Activated CD4-positive, alpha-beta T cell treated with anti-CD3 and anti-CD28 coated beads, Interleukin-10, Interleukin-2, amounts not matched to agents 100 ng/mL and 50 ng/mL, durations not matched to agents 16 hours and 8 hours (primary cell): ENCODE measurements at regions not wholly inside any gene's neighbourhood (a gene's known extent, or its start where the extent isn't known, plus 50 kb on each side); places are given as distances from the start of the nearest gene placed in this dataset.
A peak's percentile ranks its signal among the peaks of the same experiment; 100 is the strongest.
"Not testable (repeated sequence)": the region's sequence is repeated elsewhere in the genome, so short reads cannot be mapped to it uniquely, and the experiment has no call there.

Experiments used
- DNase-seq: peaks from one replicate; pipeline ENCODE4 v3.0.0-alpha.2; 2020

- not testable (repeated sequence) for DNase-seq
Measured at GRCh38 chr5:143519215-143519614, 115.7 kb upstream of the NR3C1 start.

DNA sequence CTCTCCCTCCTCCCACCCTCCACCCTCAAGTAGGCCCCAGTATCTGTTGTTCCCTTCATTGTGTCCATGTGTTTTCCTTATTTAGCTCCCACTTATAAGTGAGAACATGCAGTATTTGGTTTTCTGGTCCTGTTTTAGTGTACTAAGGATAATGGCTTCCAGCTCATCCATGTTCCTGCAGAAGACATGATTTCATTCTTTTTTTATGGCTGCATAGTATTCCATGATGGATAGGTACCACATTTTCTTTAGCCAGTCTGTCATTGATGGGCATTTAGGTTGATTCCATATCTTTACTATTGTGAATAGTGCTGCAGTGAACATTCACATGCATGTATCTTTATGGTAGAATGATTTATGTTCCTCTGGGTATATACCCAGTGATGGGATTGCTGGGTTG, 114.3 kb upstream of the NR3C1 start:
- DNase-seq: not testable (repeated sequence)

- DNase-seq: no peak
Measured at GRCh38 chr5:143516249-143516648, 112.8 kb upstream of the NR3C1 start.

DNA sequence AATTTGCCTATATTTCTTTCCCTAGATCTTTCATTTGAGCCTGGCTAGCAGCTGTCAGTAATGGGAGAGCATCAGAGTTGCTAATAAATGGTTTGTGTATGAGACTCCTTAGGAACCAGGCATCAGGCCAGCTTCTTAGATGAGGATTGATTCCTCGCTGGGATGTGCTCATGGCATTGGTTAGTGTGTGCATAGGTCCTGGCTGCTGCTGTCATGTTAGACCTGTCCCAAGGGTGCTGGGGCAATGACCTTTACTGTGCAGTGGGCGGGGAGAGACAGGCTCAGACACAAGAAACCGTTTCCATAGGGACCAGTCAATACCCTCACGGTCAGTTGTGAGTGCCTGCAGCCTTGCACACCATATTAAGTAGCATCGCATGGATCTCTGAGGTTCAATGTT, 112.3 kb upstream of the NR3C1 start:
- DNase-seq: no peak

DNA sequence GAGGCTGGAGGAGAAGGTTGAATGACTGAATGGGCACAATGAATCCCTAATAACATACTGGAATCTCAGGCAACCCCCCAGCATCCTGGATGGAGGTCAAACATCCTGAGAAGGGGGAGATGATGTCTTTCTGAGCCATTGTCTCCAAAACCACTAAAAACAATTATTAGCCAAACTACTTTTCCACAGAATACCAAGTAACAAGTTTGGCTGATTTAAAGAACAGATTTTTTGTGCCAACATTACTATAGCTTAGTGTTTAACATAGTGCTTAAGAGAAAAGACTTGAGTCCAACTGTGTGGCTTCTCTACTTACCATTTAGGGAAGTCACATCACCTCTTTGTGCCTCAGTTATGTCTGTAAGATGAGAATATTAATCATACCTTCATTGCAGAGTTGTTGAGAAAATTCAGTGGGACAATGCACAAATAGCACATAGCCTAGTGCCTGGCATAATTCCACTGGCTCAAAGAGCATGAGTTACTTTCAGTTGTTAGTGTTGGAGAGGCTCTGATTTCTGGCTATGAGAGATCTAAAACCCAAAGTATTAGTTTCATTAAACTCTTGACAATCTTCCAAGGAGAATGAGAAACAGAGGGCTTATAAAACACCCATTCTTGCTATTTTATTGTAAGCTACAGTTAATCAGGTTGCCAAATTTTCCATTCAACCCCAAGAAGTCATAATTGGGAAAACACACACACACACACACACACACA, 111.3 kb upstream of the NR3C1 start:
- no peak for DNase-seq

DNA sequence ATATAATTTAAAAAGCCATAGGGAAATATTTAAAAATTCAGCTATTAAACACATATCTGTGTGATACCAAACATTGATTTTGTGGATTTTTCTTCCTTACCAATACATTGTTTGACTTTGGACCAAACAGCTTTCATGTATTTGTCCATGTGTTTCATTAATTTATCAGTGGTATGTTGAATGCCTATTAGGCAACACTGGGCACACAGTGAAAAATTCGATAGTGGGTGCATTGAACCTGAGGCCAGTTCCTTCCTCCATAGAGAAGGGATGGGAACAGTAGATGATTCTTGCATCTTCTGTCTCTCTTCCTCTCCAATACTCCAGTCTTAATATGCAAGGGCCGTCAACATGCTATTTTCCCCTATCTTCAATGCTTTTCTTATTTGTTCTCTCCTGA, 110.2 kb upstream of the NR3C1 start:
- no peak for DNase-seq

DNA sequence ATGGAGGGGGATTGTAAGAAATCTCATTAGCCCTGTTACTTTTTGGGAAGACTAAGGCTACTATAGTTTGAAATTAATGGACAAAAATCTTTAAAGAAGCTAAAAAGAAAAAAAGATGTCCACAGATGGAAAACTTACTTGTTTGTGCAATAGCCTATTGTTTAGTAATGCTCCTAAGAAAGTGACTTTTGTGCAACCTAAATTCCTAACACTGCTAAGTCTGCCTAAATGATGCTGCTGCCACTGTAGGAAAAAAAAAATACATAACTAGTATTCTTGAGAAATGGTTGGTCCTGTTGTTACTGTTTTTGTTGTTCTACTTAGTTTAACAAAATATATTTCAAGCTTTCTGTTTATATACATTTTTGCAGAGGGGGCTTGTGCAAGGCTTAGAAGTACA, 108.2 kb upstream of the NR3C1 start:
- DNase-seq: no peak

DNA sequence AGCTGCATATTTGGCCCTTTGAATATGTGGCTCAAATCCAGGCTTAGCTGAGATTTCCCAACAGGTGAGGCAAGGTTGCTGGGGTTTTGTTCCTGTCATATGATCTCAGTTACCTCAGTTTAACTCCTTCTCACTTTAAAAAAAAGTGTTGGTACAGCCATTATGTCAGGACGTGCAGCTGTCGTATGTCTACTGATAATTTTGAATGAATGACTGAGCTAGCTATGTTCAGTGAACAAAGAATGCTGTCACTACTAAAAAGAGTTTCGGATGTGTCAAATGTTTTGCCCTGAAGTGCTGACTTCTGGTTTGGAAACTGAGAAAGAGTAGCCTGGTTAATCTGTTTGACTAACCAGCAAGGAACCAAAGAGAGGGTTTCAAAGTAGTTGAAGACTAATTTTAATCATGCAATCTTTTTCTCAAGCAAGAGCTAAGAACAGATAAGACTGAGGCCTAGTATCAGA, 106.3 kb upstream of the NR3C1 start:
- DNase-seq: peak; percentile 64

GRCh38 chr5:143506836-143507552, 103.5 kb upstream of the NR3C1 start:
- DNase-seq: no peak

GRCh38 chr5:143505934-143506333, 102.4 kb upstream of the NR3C1 start:
- no peak for DNase-seq

GRCh38 chr5:143505354-143505753, 101.9 kb upstream of the NR3C1 start:
- no peak for DNase-seq

- no peak for DNase-seq
Measured at GRCh38 chr5:143501310-143502044, 98.0 kb upstream of the NR3C1 start.

- DNase-seq: no peak
Measured at GRCh38 chr5:143499480-143500114, 96.1 kb upstream of the NR3C1 start.

DNA sequence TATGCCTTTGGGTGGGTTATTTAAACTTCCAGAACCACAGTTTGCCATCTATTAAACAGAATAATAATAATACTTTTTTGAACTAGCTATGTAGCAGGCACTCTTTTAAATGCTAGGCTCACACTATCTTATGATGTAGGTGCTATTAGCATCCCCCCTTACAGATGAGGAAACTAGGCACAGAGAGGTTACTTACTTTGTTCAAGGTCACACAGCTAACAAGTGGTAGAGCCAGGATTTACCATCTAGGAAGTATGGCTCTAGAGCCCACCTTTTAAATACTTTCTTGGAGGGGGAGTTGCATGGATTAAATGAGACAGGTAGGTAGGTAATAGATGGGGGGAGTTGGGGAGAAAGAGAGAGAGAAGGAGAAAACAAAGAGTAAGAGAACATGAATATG, 95.3 kb upstream of the NR3C1 start:
- DNase-seq: no peak

GRCh38 chr5:143497749-143498148, 94.3 kb upstream of the NR3C1 start:
- no peak for DNase-seq

GRCh38 chr5:143496943-143497342, 93.5 kb upstream of the NR3C1 start:
- no peak for DNase-seq

- DNase-seq: no peak
Measured at GRCh38 chr5:143495821-143496275, 92.4 kb upstream of the NR3C1 start.

GRCh38 chr5:143495110-143495509, 91.6 kb upstream of the NR3C1 start:
- DNase-seq: no peak

DNA sequence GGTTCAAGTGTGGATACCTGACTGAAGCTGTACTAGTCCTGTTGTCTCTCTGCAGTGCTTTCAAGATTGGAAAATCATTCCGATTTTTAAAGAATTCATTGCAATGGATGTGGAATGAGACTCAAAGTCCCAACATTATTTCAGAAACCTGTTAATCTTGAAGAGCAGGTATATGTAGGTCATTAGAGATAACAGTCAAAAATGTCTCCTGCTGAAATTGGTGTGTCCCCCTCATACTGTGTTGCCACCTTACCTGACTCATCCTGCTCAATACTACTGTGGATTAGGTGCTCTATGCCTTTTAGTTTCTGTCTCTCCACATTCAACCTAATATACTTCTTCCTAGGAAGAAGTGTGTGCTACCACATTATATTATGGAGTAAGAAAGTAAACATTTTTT, 91.1 kb upstream of the NR3C1 start:
- no peak for DNase-seq

- peak; percentile 7 for DNase-seq
Measured at GRCh38 chr5:143494162-143494561, 90.7 kb upstream of the NR3C1 start.

- DNase-seq: no peak
Measured at GRCh38 chr5:143492783-143493182, 89.3 kb upstream of the NR3C1 start.

GRCh38 chr5:143491646-143492045, 88.2 kb upstream of the NR3C1 start:
- no peak for DNase-seq

- no peak for DNase-seq
Measured at GRCh38 chr5:143488381-143488780, 84.9 kb upstream of the NR3C1 start.
